ENCODE measurements at regions not wholly inside any gene's neighbourhood (a gene's known extent, or its start where the extent isn't known, plus 50 kb on each side); places are given as distances from the start of the nearest gene placed in this dataset.

DNA sequence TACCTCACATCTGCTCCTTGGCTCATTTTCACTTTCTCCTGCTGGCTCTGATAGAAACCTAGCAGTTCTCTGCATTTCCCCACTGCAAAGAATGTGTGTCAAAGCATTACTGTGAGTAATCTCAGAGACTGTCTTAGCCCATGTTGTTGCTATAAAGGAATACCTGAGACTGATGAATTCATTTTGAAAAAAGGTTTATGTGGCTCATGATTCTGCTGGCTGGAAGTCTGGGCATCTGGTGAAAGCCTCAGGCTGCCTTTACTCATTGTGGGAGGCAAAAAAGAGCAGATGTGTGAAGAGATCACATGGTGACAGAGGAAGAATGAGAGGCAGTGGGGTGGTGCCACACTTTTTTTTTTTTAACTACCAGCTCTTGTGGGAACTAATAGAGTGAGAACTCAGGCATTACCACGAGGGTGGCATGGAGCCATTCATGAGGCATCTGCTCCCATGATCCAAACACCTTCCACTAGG lies 191.6 kb upstream of the CTNND2 start:
- TF ChIP-seq, protein P1, sequence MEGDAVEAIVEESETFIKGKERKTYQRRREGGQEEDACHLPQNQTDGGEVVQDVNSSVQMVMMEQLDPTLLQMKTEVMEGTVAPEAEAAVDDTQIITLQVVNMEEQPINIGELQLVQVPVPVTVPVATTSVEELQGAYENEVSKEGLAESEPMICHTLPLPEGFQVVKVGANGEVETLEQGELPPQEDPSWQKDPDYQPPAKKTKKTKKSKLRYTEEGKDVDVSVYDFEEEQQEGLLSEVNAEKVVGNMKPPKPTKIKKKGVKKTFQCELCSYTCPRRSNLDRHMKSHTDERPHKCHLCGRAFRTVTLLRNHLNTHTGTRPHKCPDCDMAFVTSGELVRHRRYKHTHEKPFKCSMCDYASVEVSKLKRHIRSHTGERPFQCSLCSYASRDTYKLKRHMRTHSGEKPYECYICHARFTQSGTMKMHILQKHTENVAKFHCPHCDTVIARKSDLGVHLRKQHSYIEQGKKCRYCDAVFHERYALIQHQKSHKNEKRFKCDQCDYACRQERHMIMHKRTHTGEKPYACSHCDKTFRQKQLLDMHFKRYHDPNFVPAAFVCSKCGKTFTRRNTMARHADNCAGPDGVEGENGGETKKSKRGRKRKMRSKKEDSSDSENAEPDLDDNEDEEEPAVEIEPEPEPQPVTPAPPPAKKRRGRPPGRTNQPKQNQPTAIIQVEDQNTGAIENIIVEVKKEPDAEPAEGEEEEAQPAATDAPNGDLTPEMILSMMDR (conservative IDR thresholded peaks at IDR 0.05): no peak
- TF ChIP-seq ZFX (IDR thresholded peaks at IDR 0.05): no peak
